ENCODE measurements at regions not wholly inside any gene's neighbourhood (a gene's known extent, or its start where the extent isn't known, plus 50 kb on each side); places are given as distances from the start of the nearest gene placed in this dataset.

DNA sequence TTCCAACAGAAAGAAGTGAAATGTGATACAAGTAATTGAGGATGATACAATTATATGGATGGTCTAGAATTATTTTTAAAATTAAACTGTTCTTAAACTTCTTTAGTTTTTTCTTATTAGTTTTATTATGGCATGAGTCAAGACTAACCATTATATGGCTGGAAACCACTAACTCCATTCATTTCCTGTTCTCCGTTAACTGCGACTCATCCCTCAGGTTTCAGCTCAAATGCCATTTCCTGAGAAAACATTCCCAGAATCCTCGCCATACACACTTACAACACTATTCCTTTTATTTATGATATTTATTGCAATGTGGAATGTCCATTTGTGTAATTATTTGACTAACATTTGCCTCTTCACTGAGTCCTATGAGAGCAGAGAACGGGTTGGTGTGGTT, 394.1 kb downstream of the SOX2 start:
- H3K36me3 ChIP-seq (ENCODE audit: control insufficient read depth, insufficient read depth, low read length), result no peaks in the 10 kb centered on the region
- no peak for DNase-seq (ENCODE audit: extremely low read depth, insufficient read length)
- no peak overlapping the region for H3K4me3 ChIP-seq (replicated peaks; ENCODE audit: low read depth, low read length)
- TF ChIP-seq, protein P1, sequence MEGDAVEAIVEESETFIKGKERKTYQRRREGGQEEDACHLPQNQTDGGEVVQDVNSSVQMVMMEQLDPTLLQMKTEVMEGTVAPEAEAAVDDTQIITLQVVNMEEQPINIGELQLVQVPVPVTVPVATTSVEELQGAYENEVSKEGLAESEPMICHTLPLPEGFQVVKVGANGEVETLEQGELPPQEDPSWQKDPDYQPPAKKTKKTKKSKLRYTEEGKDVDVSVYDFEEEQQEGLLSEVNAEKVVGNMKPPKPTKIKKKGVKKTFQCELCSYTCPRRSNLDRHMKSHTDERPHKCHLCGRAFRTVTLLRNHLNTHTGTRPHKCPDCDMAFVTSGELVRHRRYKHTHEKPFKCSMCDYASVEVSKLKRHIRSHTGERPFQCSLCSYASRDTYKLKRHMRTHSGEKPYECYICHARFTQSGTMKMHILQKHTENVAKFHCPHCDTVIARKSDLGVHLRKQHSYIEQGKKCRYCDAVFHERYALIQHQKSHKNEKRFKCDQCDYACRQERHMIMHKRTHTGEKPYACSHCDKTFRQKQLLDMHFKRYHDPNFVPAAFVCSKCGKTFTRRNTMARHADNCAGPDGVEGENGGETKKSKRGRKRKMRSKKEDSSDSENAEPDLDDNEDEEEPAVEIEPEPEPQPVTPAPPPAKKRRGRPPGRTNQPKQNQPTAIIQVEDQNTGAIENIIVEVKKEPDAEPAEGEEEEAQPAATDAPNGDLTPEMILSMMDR (IDR thresholded peaks at IDR 0.05; ENCODE audit: insufficient read depth, low read length, poor library complexity, severe bottlenecking), result no peak
- no peaks in the 10 kb centered on the region for H3K27me3 ChIP-seq (replicated peaks; ENCODE audit: control insufficient read depth, insufficient read depth, low read length)

GRCh38 chr3:182108371-182108770, 396.6 kb downstream of the SOX2 start:
- TF ChIP-seq, protein P1 (IDR thresholded peaks at IDR 0.05; ENCODE audit: insufficient read depth, low read length, poor library complexity, severe bottlenecking), result no peak
- no peaks in the 10 kb centered on the region for H3K36me3 ChIP-seq (ENCODE audit: control insufficient read depth, insufficient read depth, low read length)
- DNase-seq (ENCODE audit: extremely low read depth, insufficient read length), result no peak

DNA sequence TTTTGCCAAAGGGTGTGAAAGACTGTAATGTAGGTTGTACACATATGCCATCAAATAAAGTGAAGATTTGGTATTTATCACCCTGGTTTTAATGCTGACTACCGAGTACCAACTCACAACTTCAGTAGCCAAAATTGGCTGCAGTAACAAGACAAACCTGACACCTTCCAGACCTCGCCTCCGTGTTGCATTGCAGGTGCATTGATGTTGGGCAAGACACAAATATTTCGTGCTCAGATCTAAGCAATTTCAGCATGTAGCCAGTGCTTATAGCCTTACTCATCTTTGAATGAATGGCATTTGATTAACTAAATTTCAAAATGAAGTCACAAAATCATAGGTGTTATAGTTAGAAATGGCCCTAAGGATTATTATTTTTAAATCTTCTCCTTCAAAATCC, 400.2 kb downstream of the SOX2 start:
- TF ChIP-seq, protein P1 (IDR thresholded peaks at IDR 0.05; ENCODE audit: insufficient read depth, low read length, poor library complexity, severe bottlenecking), result no peak
- DNase-seq (ENCODE audit: extremely low read depth, insufficient read length), result no peak
- H3K36me3 ChIP-seq (ENCODE audit: control insufficient read depth, insufficient read depth, low read length), result no peaks in the 10 kb centered on the region
- H3K4me3 ChIP-seq (replicated peaks; ENCODE audit: low read depth, low read length), result no peak overlapping the region
- H3K27me3 ChIP-seq (replicated peaks; ENCODE audit: control insufficient read depth, insufficient read depth, low read length), result no peaks in the 10 kb centered on the region

More at GRCh38 chr3:182108371-182108770, 396.6 kb downstream of the SOX2 start:
- no peak overlapping the region for H3K4me3 ChIP-seq (replicated peaks; ENCODE audit: low read depth, low read length)
- H3K27me3 ChIP-seq (replicated peaks; ENCODE audit: control insufficient read depth, insufficient read depth, low read length), result no peaks in the 10 kb centered on the region

DNA sequence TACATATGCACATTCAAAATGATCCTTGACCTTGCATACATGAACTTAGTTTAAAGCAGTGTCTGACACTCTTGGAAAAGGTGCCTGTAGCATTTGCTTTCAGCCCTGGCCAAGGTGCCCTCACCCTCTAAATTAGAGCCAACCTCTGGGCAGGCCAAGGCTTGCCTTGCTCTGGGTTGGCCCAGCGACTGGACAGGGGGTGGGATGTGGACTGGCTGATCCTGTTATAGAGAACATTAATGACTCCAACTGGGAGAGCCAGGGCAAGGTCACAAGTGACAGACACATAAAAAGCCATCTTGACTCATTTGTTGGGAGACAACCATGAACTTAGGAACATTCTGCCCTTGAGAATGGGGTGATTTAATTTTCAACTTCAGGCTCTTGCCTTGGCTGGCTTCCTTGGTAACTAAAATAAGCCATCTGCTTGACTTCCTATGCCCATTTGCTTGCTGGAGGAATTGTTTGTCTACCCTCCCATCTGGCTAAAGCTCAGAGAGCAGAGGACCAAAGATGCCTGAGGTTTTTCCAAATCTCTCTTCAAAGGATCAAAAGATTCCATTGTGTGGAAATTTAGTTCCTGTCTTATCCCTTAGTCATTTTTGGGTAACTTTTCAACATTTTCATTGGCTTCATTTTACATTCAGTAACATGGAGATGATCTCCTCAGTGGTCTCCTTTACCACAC, 403.7 kb downstream of the SOX2 start:
- no peak overlapping the region for H3K4me3 ChIP-seq (replicated peaks; ENCODE audit: low read depth, low read length)
- H3K27me3 ChIP-seq (replicated peaks; ENCODE audit: control insufficient read depth, insufficient read depth, low read length), result no peaks in the 10 kb centered on the region
- no peak for DNase-seq (ENCODE audit: extremely low read depth, insufficient read length)
- TF ChIP-seq, protein P1 (IDR thresholded peaks at IDR 0.05; ENCODE audit: insufficient read depth, low read length, poor library complexity, severe bottlenecking), result no peak
- H3K36me3 ChIP-seq (ENCODE audit: control insufficient read depth, insufficient read depth, low read length), result no peaks in the 10 kb centered on the region

DNA sequence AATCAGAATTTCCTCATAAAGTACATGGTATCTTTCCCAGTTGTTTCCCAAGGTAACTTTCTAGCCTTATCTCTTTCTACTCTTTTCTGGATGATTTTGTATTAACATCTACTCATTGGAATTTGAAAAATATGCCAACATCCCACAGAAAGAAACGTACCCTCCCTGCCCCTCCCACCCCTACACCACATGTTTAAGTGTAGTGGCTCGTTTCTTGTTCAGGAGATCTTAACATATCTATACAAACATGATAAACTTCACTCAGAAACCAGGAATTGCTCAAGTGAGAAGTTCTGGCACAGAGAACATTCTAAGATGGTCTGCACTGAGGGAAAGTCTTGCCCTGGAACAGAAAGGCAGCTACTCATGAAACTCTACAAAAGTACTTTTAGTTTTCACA, 404.7 kb downstream of the SOX2 start:
- no peak for DNase-seq (ENCODE audit: extremely low read depth, insufficient read length)
- Histone ChIP-seq H3K27me3 (replicated peaks; ENCODE audit: control insufficient read depth, insufficient read depth, low read length) (no peaks in the 10 kb centered on the region), H3K4me3 (replicated peaks; ENCODE audit: low read depth, low read length) (no peak overlapping the region), H3K36me3 (ENCODE audit: control insufficient read depth, insufficient read depth, low read length) (no peaks in the 10 kb centered on the region)
- TF ChIP-seq, protein P1 (IDR thresholded peaks at IDR 0.05; ENCODE audit: insufficient read depth, low read length, poor library complexity, severe bottlenecking), result no peak

GRCh38 chr3:182117131-182117530, 405.4 kb downstream of the SOX2 start:
- no peak for DNase-seq (ENCODE audit: extremely low read depth, insufficient read length)
- Histone ChIP-seq H3K4me3 (replicated peaks; ENCODE audit: low read depth, low read length) (no peak overlapping the region), H3K36me3 (ENCODE audit: control insufficient read depth, insufficient read depth, low read length) (no peaks in the 10 kb centered on the region), H3K27me3 (replicated peaks; ENCODE audit: control insufficient read depth, insufficient read depth, low read length) (no peaks in the 10 kb centered on the region)
- TF ChIP-seq, protein P1 (IDR thresholded peaks at IDR 0.05; ENCODE audit: insufficient read depth, low read length, poor library complexity, severe bottlenecking), result no peak
